ENCODE measurements at regions not wholly inside any gene's neighbourhood (a gene's known extent, or its start where the extent isn't known, plus 50 kb on each side); places are given as distances from the start of the nearest gene placed in this dataset.

- TF ChIP-seq POLR2A (IDR thresholded peaks at IDR 0.05) = no peak
- TF ChIP-seq CTCF (IDR thresholded peaks at IDR 0.05 in 4 of 5, conservative IDR thresholded peaks at IDR 0.05 in 1 of 5) = no peak
These were observed 131.7 kb downstream of the DTWD1 start for GRCh38 chr15:49752517-49752916.

Measured in gastrocnemius medialis (tissue), 4 donors.